H9 (cell line): ENCODE measurements at regions not wholly inside any gene's neighbourhood (a gene's known extent, or its start where the extent isn't known, plus 50 kb on each side); places are given as distances from the start of the nearest gene placed in this dataset.
A peak's percentile ranks its signal among the peaks of the same experiment; 100 is the strongest.
"Not testable (repeated sequence)": the region's sequence is repeated elsewhere in the genome, so short reads cannot be mapped to it uniquely, and the experiment has no call there.

Experiments
- DNase-seq: peaks from one replicate; pipeline ENCODE4 v3.0.0-alpha.2; 2017
- H2AFZ ChIP-seq: one replicate; pipeline ENCODE4 v1.6.1; 2013; ENCODE audit warnings: mild to moderate bottlenecking, low read length, control low read depth, moderate library complexity
- H2AK5ac ChIP-seq: 2 replicates; pipeline ENCODE4 v1.6.1; 2013; ENCODE audit warnings: low read length, control low read depth, mixed read lengths; ENCODE audit not compliant: insufficient read length
- H2BK120ac ChIP-seq: one replicate; pipeline ENCODE4 v1.6.1; 2013; ENCODE audit warnings: low read depth, mild to moderate bottlenecking, low read length, control low read depth, inconsistent platforms; ENCODE audit not compliant: poor library complexity, severe bottlenecking
- H2BK12ac ChIP-seq: 2 replicates; pipeline ENCODE4 v1.6.1; 2013; ENCODE audit warnings: low read length, control low read depth, mixed read lengths, low read depth; ENCODE audit not compliant: insufficient read length
- H2BK15ac ChIP-seq: 2 replicates; pipeline ENCODE4 v1.6.1; 2013; ENCODE audit warnings: low read depth, low read length, control low read depth
- H2BK20ac ChIP-seq: one replicate; pipeline ENCODE4 v1.6.1; 2013; ENCODE audit warnings: low read depth, mild to moderate bottlenecking, low read length, control low read depth, inconsistent platforms; ENCODE audit not compliant: poor library complexity, severe bottlenecking
- H2BK5ac ChIP-seq: 2 replicates; pipeline ENCODE4 v1.6.1; 2013; ENCODE audit warnings: low read length, control low read depth, mixed read lengths; ENCODE audit not compliant: insufficient read length
- H3K14ac ChIP-seq: 2 replicates; pipeline ENCODE4 v1.6.1; 2013; ENCODE audit warnings: low read length, control low read depth; ENCODE audit not compliant: insufficient read depth
- H3K18ac ChIP-seq: 2 replicates; pipeline ENCODE4 v1.6.1; 2013; ENCODE audit warnings: low read depth, mild to moderate bottlenecking, mixed read lengths, low read length, control low read depth; ENCODE audit not compliant: insufficient read length
- H3K23ac ChIP-seq: 2 replicates; pipeline ENCODE4 v1.6.1; 2013; ENCODE audit warnings: low read length, control low read depth, mixed read lengths, low read depth; ENCODE audit not compliant: insufficient read length
- H3K23me2 ChIP-seq: 2 replicates; pipeline ENCODE4 v1.6.1; 2013; ENCODE audit warnings: low read depth, mild to moderate bottlenecking, mixed read lengths, low read length, control low read depth; ENCODE audit not compliant: insufficient read length, poor library complexity, severe bottlenecking
- H3K27ac ChIP-seq: 2 replicates; pipeline ENCODE4 v1.5.1; 2013; ENCODE audit warnings: low read length, control low read depth, mixed read lengths, low read depth; ENCODE audit not compliant: insufficient read length
- H3K27me3 ChIP-seq: 2 replicates; pipeline ENCODE4 v1.6.1; 2013; ENCODE audit warnings: low read length, control low read depth, inconsistent platforms; ENCODE audit not compliant: insufficient read depth
- H3K4ac ChIP-seq: 2 replicates; pipeline ENCODE4 v1.6.1; 2013; ENCODE audit warnings: low read depth, mild to moderate bottlenecking, control low read depth, inconsistent platforms, low read length, moderate library complexity
- H3K4me1 ChIP-seq: 2 replicates; pipeline ENCODE4 v1.6.1; 2013; ENCODE audit warnings: low read length, control low read depth, inconsistent platforms; ENCODE audit not compliant: insufficient read depth
- H3K4me2 ChIP-seq: 2 replicates; pipeline ENCODE4 v1.6.1; 2013; ENCODE audit warnings: low read length, control low read depth, mixed read lengths; ENCODE audit not compliant: insufficient read length, insufficient read depth
- H3K56ac ChIP-seq: 2 replicates; pipeline ENCODE4 v1.6.1; 2013; ENCODE audit warnings: low read depth, mild to moderate bottlenecking, mixed read lengths, low read length, control low read depth; ENCODE audit not compliant: insufficient read length
- H3K79me1 ChIP-seq: 2 replicates; pipeline ENCODE4 v1.6.1; 2013; ENCODE audit warnings: low read depth, mild to moderate bottlenecking, moderate library complexity, low read length, control low read depth, inconsistent platforms; ENCODE audit not compliant: insufficient read depth, poor library complexity, severe bottlenecking
- H3K79me2 ChIP-seq: 2 replicates; pipeline ENCODE4 v1.6.1; 2013; ENCODE audit warnings: low read length, control low read depth, inconsistent platforms; ENCODE audit not compliant: insufficient read depth
- H3K9ac ChIP-seq: 2 replicates; pipeline ENCODE4 v1.6.1; 2013; ENCODE audit warnings: low read length, control low read depth, mixed read lengths; ENCODE audit not compliant: insufficient read length; ENCODE audit errors: extremely low read depth
- H3K9me3 ChIP-seq: one replicate; pipeline ENCODE4 v1.6.1; 2013; ENCODE audit warnings: low read depth, low read length, inconsistent platforms; ENCODE audit not compliant: control insufficient read depth
- H3T11ph ChIP-seq: one replicate; pipeline ENCODE4 v1.6.1; 2013; ENCODE audit warnings: mild to moderate bottlenecking, low read length, control low read depth, inconsistent platforms
- H4K20me1 ChIP-seq: one replicate; pipeline ENCODE4 v1.6.1; 2013; ENCODE audit not compliant: control insufficient read depth, insufficient read length, insufficient read depth
- H4K5ac ChIP-seq: 2 replicates; pipeline ENCODE4 v1.6.1; 2013; ENCODE audit warnings: low read depth, mild to moderate bottlenecking, mixed read lengths, low read length, control low read depth; ENCODE audit not compliant: insufficient read length
- H4K8ac ChIP-seq: replicated peaks from 2 replicates; pipeline ENCODE4 v1.6.1; 2013; ENCODE audit warnings: low read length, control low read depth, mixed read lengths, low read depth; ENCODE audit not compliant: insufficient read length
- H4K91ac ChIP-seq: 2 replicates; pipeline ENCODE4 v1.6.1; 2013; ENCODE audit warnings: low read depth, mild to moderate bottlenecking, moderate library complexity, mixed read lengths, low read length, control low read depth; ENCODE audit not compliant: insufficient read length
- H3K27ac Mint-ChIP-seq, 3 experiments: 2 replicates in 2 of 3; 3 replicates in 1 of 3; pipeline ENCODE4 v1.8.0; 2020 to 2021; ENCODE audit warnings: mixed read lengths in 3 of 3, mild to moderate bottlenecking in 1 of 3, moderate library complexity in 1 of 3
- H3K27me3 Mint-ChIP-seq: 2 replicates; pipeline ENCODE4 v1.8.0; 2021; ENCODE audit warnings: low read depth, mild to moderate bottlenecking, moderate library complexity, mixed read lengths
- H3K36me3 Mint-ChIP-seq, 3 experiments: 2 replicates in 2 of 3; 3 replicates in 1 of 3; pipeline ENCODE4 v1.8.0; 2020 to 2021; ENCODE audit warnings: low read depth in 3 of 3, mixed read lengths in 3 of 3; ENCODE audit not compliant: insufficient read depth in 1 of 3
- H3K4me1 Mint-ChIP-seq, 2 experiments: 2 replicates each; pipeline ENCODE4 v1.8.0; 2020; ENCODE audit warnings: mixed read lengths in 2 of 2
- H3K4me3 Mint-ChIP-seq, 2 experiments: 2 replicates in 1 of 2; 3 replicates in 1 of 2; pipeline ENCODE4 v1.8.0; 2020 to 2021; ENCODE audit warnings: mild to moderate bottlenecking in 2 of 2, mixed read lengths in 2 of 2, moderate library complexity in 1 of 2
- H3K9me3 Mint-ChIP-seq, 2 experiments: 2 replicates in 1 of 2; 3 replicates in 1 of 2; pipeline ENCODE4 v1.8.0; 2020; ENCODE audit warnings: mild to moderate bottlenecking in 2 of 2, mixed read lengths in 2 of 2, moderate library complexity in 1 of 2
- WGBS: extraction: QIAGEN DNeasy Blood & Tissue Kit; methylation state at CpG from one replicate; pipeline ENCODE4 v1.1.7; 2013; ENCODE audit warnings: missing lambda C conversion rate, low lambda C conversion rate, mixed read lengths; ENCODE audit not compliant: insufficient read length; ENCODE audit errors: extremely low coverage; 5-methylcytosine and 5-hydroxymethylcytosine counted together

GRCh38 chr15:32312721-32313120 is 90.4 kb downstream of the GOLGA8K start:
- not testable (repeated sequence) for H3K27me3 ChIP-seq, H2BK120ac ChIP-seq, H4K5ac ChIP-seq, H3K4me1 ChIP-seq, H3K4me3 Mint-ChIP-seq, H3K27ac ChIP-seq, H3K4me2 ChIP-seq, H3K27me3 Mint-ChIP-seq, H3K56ac ChIP-seq, H3K4ac ChIP-seq, H3K14ac ChIP-seq, H3K9me3 ChIP-seq, H3K79me1 ChIP-seq, H3K23ac ChIP-seq, H3T11ph ChIP-seq, H2BK5ac ChIP-seq, H4K20me1 ChIP-seq, H3K9ac ChIP-seq, H2AK5ac ChIP-seq, H4K8ac ChIP-seq, H3K9me3 Mint-ChIP-seq, H4K91ac ChIP-seq, H3K36me3 Mint-ChIP-seq, H3K23me2 ChIP-seq, H2AFZ ChIP-seq, H3K79me2 ChIP-seq, H2BK12ac ChIP-seq, H2BK15ac ChIP-seq, H2BK20ac ChIP-seq, H3K27ac Mint-ChIP-seq, H3K18ac ChIP-seq, H3K4me1 Mint-ChIP-seq
- peak; percentile 7 for DNase-seq
- no CpG with 5 or more reads among the region's 37 CpGs for WGBS

- not testable (repeated sequence) for H3T11ph ChIP-seq, H2AFZ ChIP-seq, H4K91ac ChIP-seq, H3K56ac ChIP-seq, H2BK120ac ChIP-seq, H3K14ac ChIP-seq, H3K4me2 ChIP-seq, H4K20me1 ChIP-seq, H3K23ac ChIP-seq, H3K18ac ChIP-seq, H3K9ac ChIP-seq, H3K23me2 ChIP-seq, H3K9me3 ChIP-seq, H4K8ac ChIP-seq, H3K4me1 Mint-ChIP-seq, H3K36me3 Mint-ChIP-seq, H3K4ac ChIP-seq, H3K27me3 ChIP-seq, H3K27ac ChIP-seq, H4K5ac ChIP-seq, DNase-seq, H2BK5ac ChIP-seq, H3K79me1 ChIP-seq, H2BK15ac ChIP-seq, H3K9me3 Mint-ChIP-seq, H2BK12ac ChIP-seq, H2BK20ac ChIP-seq, H3K4me3 Mint-ChIP-seq, H3K4me1 ChIP-seq, H3K27ac Mint-ChIP-seq, H3K27me3 Mint-ChIP-seq, H3K79me2 ChIP-seq, H2AK5ac ChIP-seq
- no CpG with 5 or more reads among the region's 5 CpGs for WGBS
Observed at GRCh38 chr15:32307592-32307991, 95.5 kb downstream of the GOLGA8K start.
